ENCODE measurements at regions not wholly inside any gene's neighbourhood (a gene's known extent, or its start where the extent isn't known, plus 50 kb on each side); places are given as distances from the start of the nearest gene placed in this dataset.

GRCh38 chr10:36577126-36577525 is 548.3 kb upstream of the ANKRD30A start:
- no peaks in the 10 kb centered on the region for H3K36me3 ChIP-seq (ENCODE audit: insufficient read depth, low read length, poor library complexity, severe bottlenecking)
- H3K27ac ChIP-seq (ENCODE audit: low read depth, low read length, poor library complexity, severe bottlenecking): no peak overlapping the region
- POLR2A ChIA-PET (ENCODE audit: low non-redundant PET): no interaction called here
- intact Hi-C loops (cut with micrococcal nuclease; ENCODE audit: unreplicated experiment): no loop called here
- H3K4me1 ChIP-seq (ENCODE audit: insufficient read depth, low read length, poor library complexity, severe bottlenecking): peaks cover 14% of the 10 kb centered on the region
- no peak overlapping the region for H3K4me3 ChIP-seq (ENCODE audit: low read depth, low read length, poor library complexity, severe bottlenecking)
- CTCF ChIA-PET: no interaction called here
- TF ChIP-seq CTCF (conservative IDR thresholded peaks at IDR 0.05; ENCODE audit: low read depth, low read length) (no peak), EZH2 (IDR thresholded peaks at IDR 0.05; ENCODE audit: borderline replicate concordance, low read depth, low read length, poor library complexity, severe bottlenecking) (no peak)
- no peak for DNase-seq (ENCODE audit: low spot score)
- no peaks in the 10 kb centered on the region for H3K27me3 ChIP-seq (replicated peaks; ENCODE audit: insufficient read depth, low read depth, low read length, poor library complexity)
- no TSS peak for BruUV-seq (replicated peaks)
- no peaks in the 10 kb centered on the region for H3K9me3 ChIP-seq (ENCODE audit: low read depth, low read length, poor library complexity, severe bottlenecking)

- Histone ChIP-seq H3K4me3 (ENCODE audit: low read depth, low read length, poor library complexity, severe bottlenecking) (no peak overlapping the region), H3K36me3 (ENCODE audit: insufficient read depth, low read length, poor library complexity, severe bottlenecking) (no peaks in the 10 kb centered on the region), H3K27me3 (replicated peaks; ENCODE audit: insufficient read depth, low read depth, low read length, poor library complexity) (no peaks in the 10 kb centered on the region), H3K4me1 (ENCODE audit: insufficient read depth, low read length, poor library complexity, severe bottlenecking) (peaks cover 14% of the 10 kb centered on the region), H3K9me3 (ENCODE audit: low read depth, low read length, poor library complexity, severe bottlenecking) (no peaks in the 10 kb centered on the region), H3K27ac (ENCODE audit: low read depth, low read length, poor library complexity, severe bottlenecking) (no peak overlapping the region)
- ChIA-PET CTCF (no interaction called here), POLR2A (ENCODE audit: low non-redundant PET) (no interaction called here)
- TF ChIP-seq EZH2 (IDR thresholded peaks at IDR 0.05; ENCODE audit: borderline replicate concordance, low read depth, low read length, poor library complexity, severe bottlenecking): no peak
- TF ChIP-seq CTCF (conservative IDR thresholded peaks at IDR 0.05; ENCODE audit: low read depth, low read length): no peak
- no TSS peak for BruUV-seq (replicated peaks)
- DNase-seq (ENCODE audit: low spot score): no peak
- intact Hi-C loops (cut with micrococcal nuclease; ENCODE audit: unreplicated experiment): no loop called here
These were observed 551.2 kb upstream of the ANKRD30A start for GRCh38 chr10:36574207-36574606.

GRCh38 chr10:36573246-36573645 is 552.2 kb upstream of the ANKRD30A start:
- DNase-seq (ENCODE audit: low spot score): peak; percentile 24
- no peak for TF ChIP-seq EZH2 (IDR thresholded peaks at IDR 0.05; ENCODE audit: borderline replicate concordance, low read depth, low read length, poor library complexity, severe bottlenecking)
- TF ChIP-seq CTCF (conservative IDR thresholded peaks at IDR 0.05; ENCODE audit: low read depth, low read length): no peak
- Histone ChIP-seq H3K4me3 (ENCODE audit: low read depth, low read length, poor library complexity, severe bottlenecking) (no peak overlapping the region), H3K9me3 (ENCODE audit: low read depth, low read length, poor library complexity, severe bottlenecking) (no peaks in the 10 kb centered on the region), H3K36me3 (ENCODE audit: insufficient read depth, low read length, poor library complexity, severe bottlenecking) (no peaks in the 10 kb centered on the region), H3K27me3 (replicated peaks; ENCODE audit: insufficient read depth, low read depth, low read length, poor library complexity) (no peaks in the 10 kb centered on the region), H3K4me1 (ENCODE audit: insufficient read depth, low read length, poor library complexity, severe bottlenecking) (peaks cover 14% of the 10 kb centered on the region), H3K27ac (ENCODE audit: low read depth, low read length, poor library complexity, severe bottlenecking) (no peak overlapping the region)
- ChIA-PET POLR2A (ENCODE audit: low non-redundant PET) (no interaction called here), CTCF (no interaction called here)
- BruUV-seq (replicated peaks): no TSS peak
- intact Hi-C loops (cut with micrococcal nuclease; ENCODE audit: unreplicated experiment): no loop called here

Measured in A673 (cell line).